Prostate gland (tissue), 2 donors: ENCODE measurements at regions not wholly inside any gene's neighbourhood (a gene's known extent, or its start where the extent isn't known, plus 50 kb on each side); places are given as distances from the start of the nearest gene placed in this dataset.

ENCODE experiments used
- CTCF ChIP-seq, 4 experiments: fragments of 200-600 bp in 2 of 4; fragments of 450-650 bp in 2 of 4; sonication (generic) in 2 of 4; IDR thresholded peaks; 1 replicate in 3 of 4; 2 replicates in 1 of 4; pipeline ENCODE4 v1.5.1; 2016 to 2019; ENCODE audit warnings: antibody characterized with exemption in 4 of 4, mild to moderate bottlenecking in 2 of 4, moderate library complexity in 2 of 4
- POLR2A ChIP-seq: fragments of 450-650 bp; IDR thresholded peaks from one replicate; pipeline ENCODE4 v1.6.1; 2016; ENCODE audit warnings: antibody characterized with exemption, mild to moderate bottlenecking

- TF ChIP-seq CTCF (IDR thresholded peaks at IDR 0.05) (no peak), POLR2A (no peak)
Observed at GRCh38 chr2:132270981-132271546, 109.3 kb upstream of the ANKRD30BL start.
